Mononuclear cell (primary cell): ENCODE measurements at regions not wholly inside any gene's neighbourhood (a gene's known extent, or its start where the extent isn't known, plus 50 kb on each side); places are given as distances from the start of the nearest gene placed in this dataset.

Experiments used
- H3K27me3 ChIP-seq: 2 replicates; pipeline ENCODE4 v1.6.0; 2011; ENCODE audit warnings: low read length, control low read depth; ENCODE audit not compliant: insufficient read depth
- H3K4me1 ChIP-seq: 2 replicates; pipeline ENCODE4 v1.5.1; 2011; ENCODE audit warnings: mild to moderate bottlenecking, low read length, control low read depth; ENCODE audit not compliant: insufficient read depth
- H3K4me3 ChIP-seq: 2 replicates; pipeline ENCODE4 v1.5.1; 2011; ENCODE audit warnings: mild to moderate bottlenecking, low read length, moderate library complexity
- H3K9me3 ChIP-seq: 2 replicates; pipeline ENCODE4 v1.5.1; 2011; ENCODE audit warnings: low read depth, mild to moderate bottlenecking, control low read depth, low read length

DNA sequence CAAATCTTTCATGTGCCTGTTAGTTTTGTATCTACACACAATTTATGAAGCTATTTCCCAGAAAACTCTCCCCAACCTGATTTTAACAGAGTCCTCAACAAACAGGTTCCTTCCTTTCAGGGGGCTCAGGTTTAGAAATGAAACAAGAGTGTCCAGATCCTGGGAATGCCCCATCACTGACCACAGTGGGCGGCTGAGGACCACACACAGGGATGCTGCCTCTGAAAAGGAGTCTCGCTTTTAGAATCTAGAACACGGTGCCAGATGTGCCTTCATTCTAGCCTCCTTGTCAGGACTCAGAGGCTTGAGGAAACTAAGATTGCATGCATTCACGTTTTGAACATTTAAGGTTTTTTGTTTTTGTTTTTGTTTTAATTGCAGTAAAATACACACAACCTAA is 115.0 kb downstream of the FOXB1 start:
- H3K4me1 ChIP-seq, result no peaks in the 10 kb centered on the region
- no peaks in the 10 kb centered on the region for H3K27me3 ChIP-seq
- no peaks in the 10 kb centered on the region for H3K9me3 ChIP-seq
- H3K4me3 ChIP-seq, result no peak overlapping the region

DNA sequence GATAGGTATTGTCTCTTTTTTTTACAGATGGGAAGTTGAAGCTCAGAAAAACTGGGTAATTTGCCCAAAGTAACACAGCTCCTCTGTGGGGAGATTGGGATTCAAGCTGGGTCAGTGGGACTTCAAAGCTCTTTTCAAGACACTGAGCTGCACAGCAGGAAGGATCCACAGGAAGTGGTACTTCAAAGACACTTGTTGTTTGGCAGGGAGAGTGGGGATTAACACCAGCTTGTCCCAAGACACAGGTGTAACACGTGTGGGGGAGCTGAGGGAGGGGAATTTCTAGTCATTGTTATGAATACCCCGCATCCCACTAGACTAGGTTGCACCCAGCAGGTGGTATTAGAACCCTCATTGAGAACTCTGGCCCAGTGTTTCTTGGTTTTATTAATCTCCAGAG is 116.0 kb downstream of the FOXB1 start:
- Histone ChIP-seq H3K27me3 (no peaks in the 10 kb centered on the region), H3K4me3 (no peak overlapping the region), H3K4me1 (no peaks in the 10 kb centered on the region), H3K9me3 (no peaks in the 10 kb centered on the region)

- Histone ChIP-seq H3K9me3 (no peaks in the 10 kb centered on the region), H3K4me3 (no peak overlapping the region), H3K4me1 (peaks cover under 1% of the 10 kb centered on the region), H3K27me3 (no peaks in the 10 kb centered on the region)
Measured at GRCh38 chr15:60121845-60122244, 117.7 kb downstream of the FOXB1 start.

DNA sequence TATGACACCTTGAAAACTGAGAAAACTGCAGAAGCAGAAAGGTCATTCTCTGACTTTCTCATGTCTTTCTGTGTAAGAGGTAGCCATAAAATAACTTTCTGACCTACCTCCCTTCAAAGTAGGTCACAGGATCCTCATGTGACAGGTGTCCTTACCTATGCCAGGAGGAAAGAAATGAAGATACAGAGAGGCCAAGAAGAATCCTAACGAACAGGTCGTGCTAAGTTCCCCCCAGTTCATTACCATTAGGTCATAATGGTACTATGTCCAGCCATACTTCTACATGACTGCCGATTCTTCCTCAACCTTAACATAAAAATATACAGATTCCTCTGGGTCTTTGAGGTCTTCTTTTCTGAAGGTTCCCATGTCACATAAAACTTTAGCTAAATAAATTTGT is 118.6 kb downstream of the FOXB1 start:
- no peaks in the 10 kb centered on the region for H3K27me3 ChIP-seq
- H3K4me1 ChIP-seq, result peaks cover 9% of the 10 kb centered on the region
- no peaks in the 10 kb centered on the region for H3K9me3 ChIP-seq
- no peak overlapping the region for H3K4me3 ChIP-seq

DNA sequence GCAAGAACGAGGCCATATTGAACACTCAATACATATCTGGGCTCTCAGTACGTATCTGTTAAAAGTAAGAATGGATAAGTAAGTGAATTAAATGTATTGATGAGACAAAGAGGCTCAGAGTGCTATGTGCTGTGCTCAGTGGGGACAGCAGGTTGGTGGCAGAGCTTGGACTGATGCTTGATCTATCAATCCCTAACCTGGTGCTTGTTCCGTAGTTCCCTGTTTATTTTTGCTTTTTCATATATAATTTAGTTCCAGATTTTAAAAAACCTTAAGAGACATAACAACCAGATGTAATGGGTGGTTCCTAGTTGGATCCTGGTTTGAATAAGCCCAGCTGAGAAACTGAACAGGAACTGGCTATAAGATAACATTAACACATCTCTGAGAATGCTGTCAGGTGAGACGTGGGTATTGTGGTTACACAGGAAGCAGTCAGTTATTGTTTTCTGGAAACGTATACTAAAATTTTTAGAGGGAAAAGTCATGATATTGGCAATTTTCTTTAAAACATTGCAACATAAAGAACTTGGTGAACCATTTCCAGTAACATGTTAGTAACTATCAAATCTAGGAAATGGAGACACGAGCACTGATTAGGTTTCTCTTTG is 120.5 kb downstream of the FOXB1 start:
- Histone ChIP-seq H3K9me3 (no peaks in the 10 kb centered on the region), H3K4me1 (peaks cover 13% of the 10 kb centered on the region), H3K4me3 (no peak overlapping the region), H3K27me3 (no peaks in the 10 kb centered on the region)

- Histone ChIP-seq H3K27me3 (no peaks in the 10 kb centered on the region), H3K4me1 (peaks cover 13% of the 10 kb centered on the region), H3K4me3 (no peak overlapping the region), H3K9me3 (no peaks in the 10 kb centered on the region)
Measured at GRCh38 chr15:60125334-60125733, 121.2 kb downstream of the FOXB1 start.

DNA sequence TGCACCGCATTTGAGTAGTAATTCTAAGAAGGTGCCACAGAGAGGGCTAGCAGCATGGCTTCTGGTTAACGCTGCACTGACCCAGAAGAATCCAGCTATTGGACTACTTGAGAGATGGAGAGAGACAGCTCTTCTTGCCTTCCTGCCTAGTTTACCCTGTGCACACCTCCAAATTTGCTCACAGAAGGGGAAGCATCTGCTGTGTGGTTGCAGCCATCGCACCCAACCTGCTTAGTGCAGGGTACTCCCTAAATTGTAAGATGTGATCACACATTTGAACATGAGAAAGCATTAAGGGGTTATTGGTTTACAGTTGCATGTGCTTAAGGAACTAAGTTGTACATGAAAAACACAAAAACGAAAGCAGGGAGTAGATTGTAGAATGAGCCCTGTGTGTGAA is 122.1 kb downstream of the FOXB1 start:
- Histone ChIP-seq H3K4me3 (no peak overlapping the region), H3K4me1 (peaks cover 13% of the 10 kb centered on the region), H3K27me3 (no peaks in the 10 kb centered on the region), H3K9me3 (no peaks in the 10 kb centered on the region)

DNA sequence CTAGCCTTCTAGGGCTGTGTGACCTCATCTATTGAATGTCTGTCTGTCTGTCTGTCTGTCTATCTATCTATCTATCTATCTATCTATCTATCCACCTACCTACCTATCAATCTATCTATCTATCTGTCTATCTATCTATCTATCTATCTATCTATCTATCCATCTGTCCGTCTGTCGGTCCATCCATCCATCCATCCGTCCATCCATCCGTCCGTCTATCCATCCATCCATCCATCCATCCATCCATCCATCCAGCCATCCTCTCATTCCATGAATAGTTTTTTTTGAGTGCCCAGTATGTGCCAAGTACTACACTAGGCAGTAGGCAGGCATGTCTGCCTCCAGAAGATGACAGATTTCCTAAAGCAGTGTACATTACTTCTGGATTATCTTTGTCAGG is 122.5 kb downstream of the FOXB1 start:
- H3K4me3 ChIP-seq, result no peak overlapping the region
- H3K9me3 ChIP-seq, result no peaks in the 10 kb centered on the region
- peaks cover 13% of the 10 kb centered on the region for H3K4me1 ChIP-seq
- no peaks in the 10 kb centered on the region for H3K27me3 ChIP-seq

- Histone ChIP-seq H3K4me1 (peaks cover 13% of the 10 kb centered on the region), H3K4me3 (peak overlapping the region; percentile 56), H3K27me3 (no peaks in the 10 kb centered on the region), H3K9me3 (no peaks in the 10 kb centered on the region)
Measured at GRCh38 chr15:60128000-60128376, 123.9 kb downstream of the FOXB1 start.

GRCh38 chr15:60128710-60129109 is 124.6 kb downstream of the FOXB1 start:
- H3K27me3 ChIP-seq, result no peaks in the 10 kb centered on the region
- no peaks in the 10 kb centered on the region for H3K9me3 ChIP-seq
- H3K4me1 ChIP-seq, result peaks cover 13% of the 10 kb centered on the region
- no peak overlapping the region for H3K4me3 ChIP-seq

GRCh38 chr15:60130398-60130797 is 126.3 kb downstream of the FOXB1 start:
- Histone ChIP-seq H3K9me3 (no peaks in the 10 kb centered on the region), H3K4me1 (peaks cover 13% of the 10 kb centered on the region), H3K4me3 (no peak overlapping the region), H3K27me3 (no peaks in the 10 kb centered on the region)

DNA sequence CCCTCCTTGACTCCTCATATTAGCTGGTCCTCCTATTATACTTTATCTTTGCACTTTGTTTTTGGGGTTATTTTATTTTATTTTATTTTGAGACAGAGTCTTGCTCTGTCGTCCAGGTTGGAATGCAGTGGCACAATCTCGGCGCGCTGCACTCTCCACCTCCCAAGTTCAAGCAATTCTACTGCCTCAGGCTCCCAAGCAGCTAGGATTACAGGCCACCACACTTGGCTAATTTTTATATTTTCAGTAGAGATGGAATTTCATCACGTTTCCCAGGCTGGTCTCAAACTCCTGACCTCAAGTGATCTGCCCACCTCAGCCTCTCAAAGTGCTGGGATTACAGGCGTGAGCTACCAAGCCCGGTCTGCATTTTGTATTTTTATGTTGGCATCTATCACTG is 126.7 kb downstream of the FOXB1 start:
- H3K4me1 ChIP-seq, result peaks cover 13% of the 10 kb centered on the region
- no peak overlapping the region for H3K4me3 ChIP-seq
- H3K9me3 ChIP-seq, result no peaks in the 10 kb centered on the region
- H3K27me3 ChIP-seq, result no peaks in the 10 kb centered on the region

GRCh38 chr15:60134609-60135008 is 130.5 kb downstream of the FOXB1 start:
- Histone ChIP-seq H3K27me3 (peaks cover 12% of the 10 kb centered on the region), H3K4me1 (no peaks in the 10 kb centered on the region), H3K9me3 (no peaks in the 10 kb centered on the region), H3K4me3 (no peak overlapping the region)

DNA sequence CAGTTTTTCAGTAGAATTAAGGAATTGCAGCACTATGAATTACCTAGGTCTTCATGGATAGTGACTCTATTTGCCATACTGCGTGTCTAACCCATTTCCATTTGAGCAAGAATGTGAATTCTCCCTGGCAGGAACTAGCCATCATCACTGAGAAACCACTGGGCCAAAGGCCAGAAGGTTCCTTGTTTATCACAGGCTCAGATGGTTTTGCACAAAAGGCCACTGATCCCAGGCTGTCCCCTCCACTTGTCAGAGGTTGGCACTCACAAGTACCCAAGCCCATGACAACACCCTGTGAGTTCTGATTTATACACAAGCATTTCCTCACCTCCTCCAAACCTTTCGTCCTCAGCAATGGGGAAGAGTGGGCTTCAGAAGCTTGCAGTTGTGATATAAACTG is 131.8 kb downstream of the FOXB1 start:
- no peak overlapping the region for H3K4me3 ChIP-seq
- H3K27me3 ChIP-seq, result peaks cover 12% of the 10 kb centered on the region
- H3K4me1 ChIP-seq, result no peaks in the 10 kb centered on the region
- H3K9me3 ChIP-seq, result no peaks in the 10 kb centered on the region

GRCh38 chr15:60137711-60138396 is 133.7 kb downstream of the FOXB1 start:
- Histone ChIP-seq H3K9me3 (no peaks in the 10 kb centered on the region), H3K4me3 (no peak overlapping the region), H3K27me3 (peaks cover 18% of the 10 kb centered on the region), H3K4me1 (no peaks in the 10 kb centered on the region)

DNA sequence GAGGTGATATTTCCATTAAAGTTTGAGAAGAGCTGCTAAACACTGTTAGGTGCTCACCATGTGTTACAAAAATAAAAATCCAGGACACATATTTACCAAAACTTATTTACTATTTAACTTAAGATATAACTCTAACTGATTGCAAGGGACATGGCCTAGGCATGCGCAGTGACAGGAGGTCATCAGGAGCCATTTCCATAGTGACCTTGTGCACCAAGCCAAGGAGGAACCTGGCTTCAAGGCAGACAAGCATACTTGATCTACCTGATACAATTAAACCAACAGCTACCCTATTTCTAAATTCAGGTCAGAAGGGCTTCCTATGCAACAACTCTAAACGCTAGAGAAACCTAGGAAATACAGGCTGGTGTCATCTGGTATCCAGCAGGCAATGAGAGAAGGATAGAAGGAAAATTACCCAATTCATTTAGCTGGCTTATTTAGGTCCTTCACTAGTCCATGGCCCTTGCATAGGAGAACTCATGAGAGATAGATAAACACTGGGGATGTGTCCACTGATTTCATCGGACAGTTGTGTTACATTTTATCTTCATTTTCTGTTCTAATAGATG is 134.4 kb downstream of the FOXB1 start:
- Histone ChIP-seq H3K9me3 (no peaks in the 10 kb centered on the region), H3K4me1 (no peaks in the 10 kb centered on the region), H3K4me3 (no peak overlapping the region), H3K27me3 (peaks cover 19% of the 10 kb centered on the region)
